K562 (cell line): ENCODE measurements at regions not wholly inside any gene's neighbourhood (a gene's known extent, or its start where the extent isn't known, plus 50 kb on each side); places are given as distances from the start of the nearest gene placed in this dataset.

Experiments used
- ATAC-seq: fragments of 200-7000 bp; cut with Tn5 transposase; 3 replicates; pipeline ENCODE4 v1.9.1; 2020; ENCODE audit warnings: moderate library complexity
- BruUV-seq: library from RNA; stranded (reverse); fragments of 400-500 nt; replicated peaks from 2 replicates; lab custom pipeline; 2021; lab: Mats Ljungman, UMichigan
- CTCF ChIA-PET: fragments of 300-600 bp; formaldehyde crosslinking; extraction: SDS; loops from one replicate; lab custom pipeline; 2021; ENCODE audit warnings: low intra/inter-chr PET ratio; lab: Yijun Ruan, JAX
- POLR2A ChIA-PET: fragments of 300-600, 350-650 bp; sonication (Branson Sonifier 250); formaldehyde crosslinking; extraction: SDS; loops from one replicate; lab custom pipeline; 2021; ENCODE audit warnings: antibody characterized with exemption, inconsistent platforms; lab: Yijun Ruan, JAX
- DNase-seq, 4 experiments: peaks; one replicate each; pipeline versions ENCODE4 v3.0.0 to v3.0.0-alpha.2; 2011 to 2018; ENCODE audit warnings: low spot score in 3 of 4, mixed read lengths in 3 of 4; ENCODE audit errors: extremely low read depth in 1 of 4
- FAIRE-seq: peaks from 2 replicates; lab custom pipeline; 2011; peaks lifted over from hg19 to GRCh38; lab: Jason Lieb, UNC
- H2AFZ ChIP-seq: 2 replicates; pipeline ENCODE4 v1.6.0; 2011; ENCODE audit warnings: low read depth, low read length, control low read depth, inconsistent platforms
- H3K27ac ChIP-seq: fragments of 200-600 bp; 3 replicates; pipeline ENCODE4 v1.8.0; 2011; ENCODE audit warnings: low read depth, mild to moderate bottlenecking, control low read depth, inconsistent platforms, low read length, moderate library complexity, mixed read lengths; ENCODE audit errors: extremely low read depth
- H3K27me3 ChIP-seq, 2 experiments: fragments of 300-600 bp in 1 of 2; 2 replicates in 1 of 2; 3 replicates in 1 of 2; pipeline versions ENCODE4 v1.6.0 to v1.8.0; 2011; ENCODE audit warnings: inconsistent platforms in 2 of 2, low read length in 2 of 2, mild to moderate bottlenecking in 1 of 2, mixed read lengths in 1 of 2, moderate library complexity in 1 of 2; ENCODE audit not compliant: control insufficient read depth in 2 of 2, insufficient read depth in 2 of 2
- H3K36me3 ChIP-seq: fragments of 300-600 bp; 3 replicates; pipeline ENCODE4 v1.8.0; 2011; ENCODE audit warnings: mild to moderate bottlenecking, low read length, inconsistent platforms; ENCODE audit not compliant: control insufficient read depth, insufficient read depth
- H3K4me1 ChIP-seq, 2 experiments: fragments of 200-600 bp in 1 of 2; replicated peaks in 1 of 2; 2 replicates in 1 of 2; 3 replicates in 1 of 2; pipeline versions ENCODE4 v1.5.1 to v1.8.0; 2011; ENCODE audit warnings: inconsistent platforms in 2 of 2, low read length in 2 of 2, mild to moderate bottlenecking in 1 of 2, mixed read lengths in 1 of 2, moderate library complexity in 1 of 2; ENCODE audit not compliant: control insufficient read depth in 2 of 2, insufficient read depth in 2 of 2
- H3K4me2 ChIP-seq: 2 replicates; pipeline ENCODE4 v1.6.1; 2011; ENCODE audit warnings: low read length, control low read depth, inconsistent platforms, mixed read lengths; ENCODE audit not compliant: insufficient read depth
- H3K4me3 ChIP-seq: fragments of 200-600 bp; sonication (generic), shearing (Covaris generic); 2 replicates; pipeline ENCODE4 v1.5.1; 2016; ENCODE audit warnings: control low read depth, inconsistent platforms
- H3K79me2 ChIP-seq: fragments of 200-600 bp; 3 replicates; pipeline ENCODE4 v1.8.0; 2011; ENCODE audit warnings: low read length, inconsistent platforms; ENCODE audit not compliant: control insufficient read depth, insufficient read depth
- H3K9ac ChIP-seq, 2 experiments: 2 replicates each; pipeline versions ENCODE4 v1.6.0 to v1.6.1; 2011; ENCODE audit warnings: low read depth in 2 of 2, low read length in 2 of 2, control low read depth in 1 of 2, inconsistent platforms in 1 of 2, mild to moderate bottlenecking in 1 of 2, mixed read lengths in 1 of 2; ENCODE audit not compliant: insufficient read depth in 1 of 2
- H3K9me1 ChIP-seq: one replicate; pipeline ENCODE4 v1.6.0; 2011; ENCODE audit warnings: inconsistent platforms, mild to moderate bottlenecking, low read length, moderate library complexity; ENCODE audit not compliant: control insufficient read depth, insufficient read depth
- H3K9me3 ChIP-seq: replicated peaks from 2 replicates; pipeline ENCODE4 v1.5.1; 2011; ENCODE audit warnings: low read depth, low read length, inconsistent platforms; ENCODE audit not compliant: control insufficient read depth, insufficient read depth
- H4K20me1 ChIP-seq: replicated peaks from 2 replicates; pipeline ENCODE4 v1.6.1; 2011; ENCODE audit warnings: low read length, inconsistent platforms, mixed read lengths; ENCODE audit not compliant: control insufficient read depth, insufficient read depth
- CHCHD3 ChIP-seq: fragments of 250-450 bp; sonication (Bioruptor Pico); IDR thresholded peaks from 2 replicates; pipeline ENCODE4 v2.1.2; 2022; ENCODE audit warnings: mild to moderate bottlenecking
- CREB3 ChIP-seq: fragments of 450-650 bp; conservative IDR thresholded peaks from 2 replicates; pipeline ENCODE4 v1.6.1; 2016; ENCODE audit warnings: missing genetic modification characterization, low read depth, mild to moderate bottlenecking, missing compliant biosample characterization, moderate library complexity
- HDAC2 ChIP-seq: fragments of 450-650 bp; IDR thresholded peaks from 2 replicates; pipeline ENCODE4 v1.6.1; 2016; ENCODE audit warnings: mild to moderate bottlenecking
- IFI16 ChIP-seq: fragments of 250-450 bp; sonication (Bioruptor Pico); IDR thresholded peaks from 2 replicates; pipeline ENCODE4 v2.1.2; 2022; ENCODE audit warnings: mild to moderate bottlenecking, inconsistent platforms
- PHF21A ChIP-seq: fragments of 450-650 bp; IDR thresholded peaks from 2 replicates; pipeline ENCODE4 v1.6.1; 2017; ENCODE audit warnings: low read depth, borderline replicate concordance
- PKNOX1 ChIP-seq: fragments of 450-650 bp; IDR thresholded peaks from 2 replicates; pipeline ENCODE4 v1.6.1; 2016
- RFX1 ChIP-seq: fragments of 450-650 bp; IDR thresholded peaks from 2 replicates; pipeline ENCODE4 v1.6.1; 2016; ENCODE audit warnings: mild to moderate bottlenecking, moderate library complexity
- SMAD2 ChIP-seq: fragments of 150-350 bp; IDR thresholded peaks from 2 replicates; pipeline ENCODE4 v1.6.1; 2014; ENCODE audit warnings: low read depth, mild to moderate bottlenecking, low read length
- ZBTB9 ChIP-seq: fragments of 450-650 bp; formaldehyde crosslinking; IDR thresholded peaks from 2 replicates; pipeline ENCODE4 v1.4.0; 2020; ENCODE audit warnings: mild to moderate bottlenecking, moderate library complexity
- ZNF583 ChIP-seq: fragments of 250-450 bp; sonication (Bioruptor Pico); IDR thresholded peaks from 2 replicates; pipeline ENCODE4 v1.4.0; 2020
- WGBS: fragments of 100-300 bp; shearing (Covaris generic); methylation state at CpG from one replicate; pipeline ENCODE4 v1.1.6; 2016; ENCODE audit warnings: low coverage, mixed read lengths; ENCODE audit not compliant: insufficient coverage; ENCODE audit errors: missing lambda C conversion rate; 5-methylcytosine and 5-hydroxymethylcytosine counted together
- in situ Hi-C: fragments of 300-500 bp; cut with MboI; formaldehyde crosslinking; loops from 4 replicates; pipeline ENCODE4 v1.15.0; 2018; ENCODE audit warnings: inconsistent platforms, mixed read lengths
- intact Hi-C: fragments of 100-400 bp; cut with micrococcal nuclease; formaldehyde crosslinking; loops from 2 replicates; pipeline ENCODE4 v1.14.2; 2022

GRCh38 chr7:127513311-127513710 is 72.1 kb downstream of the GCC1 start (continued):
- TF ChIP-seq ZBTB9 (CRISPR knock-in tag) (no peak), HDAC2 (no peak), ZNF583 (CRISPR knock-in tag) (no peak)
- TF ChIP-seq, all 486 proteins: peak for 0

- POLR2A ChIA-PET: interaction anchor here (1.1 kb wide), 1 partner anchor 13 kb away, joined by 3 read pairs; no protein-coding TSS in a partner anchor
- ATAC-seq (peak; percentile 58), FAIRE-seq (no peak), DNase-seq (no peak)
- Histone ChIP-seq H3K36me3 (no peaks in the 10 kb centered on the region), H4K20me1 (no peaks in the 10 kb centered on the region), H2AFZ (no peak overlapping the region), H3K9ac (no peak overlapping the region), H3K9me3 (no peaks in the 10 kb centered on the region), H3K9me1 (no peaks in the 10 kb centered on the region), H3K4me1 (no peaks in the 10 kb centered on the region; a peak in 1 of 5 replicates), H3K79me2 (no peaks in the 10 kb centered on the region), H3K27me3 (peaks cover 2 to 7% of the 10 kb centered on the region in 2 experiments), H3K27ac (no peak overlapping the region), H3K4me2 (no peak overlapping the region), H3K4me3 (no peak overlapping the region)
- TF ChIP-seq SMAD2: no peak
- TF ChIP-seq CHCHD3 (CRISPR knock-in tag): no peak
- TF ChIP-seq IFI16 (CRISPR knock-in tag): no peak
- TF ChIP-seq PKNOX1: peak; percentile 33; the same call in 1 of the 2 replicates
- no peak for TF ChIP-seq PHF21A
- peak; percentile 70 for TF ChIP-seq RFX1
- TF ChIP-seq CREB3: no peak
- CTCF ChIA-PET: no interaction called here
- BruUV-seq: no TSS peak
- in situ Hi-C loops (no loop called here), intact Hi-C loops (no loop called here)
- 0% methylated on average over 6 of the region's 6 CpGs for WGBS
These were observed 72.7 kb downstream of the GCC1 start for GRCh38 chr7:127512663-127513062.
